ENCODE measurements at regions not wholly inside any gene's neighbourhood (a gene's known extent, or its start where the extent isn't known, plus 50 kb on each side); places are given as distances from the start of the nearest gene placed in this dataset.

DNA sequence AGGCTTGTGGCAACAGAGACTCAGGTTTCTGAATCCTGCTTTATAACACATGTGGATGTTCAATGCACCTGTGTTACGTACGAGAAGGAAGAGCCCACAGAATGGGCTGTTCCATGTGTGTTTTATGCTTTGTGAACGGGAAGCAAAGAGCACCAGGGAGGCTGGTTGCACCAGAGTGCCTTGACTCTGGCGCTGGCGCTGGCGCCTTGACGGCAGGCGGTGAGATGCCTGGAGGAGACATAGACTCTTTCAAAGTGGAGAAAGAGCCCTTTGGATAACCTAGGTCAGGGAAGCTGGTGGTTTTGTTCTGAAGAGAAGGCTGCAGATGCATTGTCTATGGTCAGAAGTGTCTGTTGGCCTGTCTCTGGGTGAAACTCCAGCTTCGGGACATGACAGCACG lies 80.2 kb upstream of the APCDD1 start:
- no peak for DNase-seq (ENCODE audit: low spot score)
- FAIRE-seq: no peak

DNA sequence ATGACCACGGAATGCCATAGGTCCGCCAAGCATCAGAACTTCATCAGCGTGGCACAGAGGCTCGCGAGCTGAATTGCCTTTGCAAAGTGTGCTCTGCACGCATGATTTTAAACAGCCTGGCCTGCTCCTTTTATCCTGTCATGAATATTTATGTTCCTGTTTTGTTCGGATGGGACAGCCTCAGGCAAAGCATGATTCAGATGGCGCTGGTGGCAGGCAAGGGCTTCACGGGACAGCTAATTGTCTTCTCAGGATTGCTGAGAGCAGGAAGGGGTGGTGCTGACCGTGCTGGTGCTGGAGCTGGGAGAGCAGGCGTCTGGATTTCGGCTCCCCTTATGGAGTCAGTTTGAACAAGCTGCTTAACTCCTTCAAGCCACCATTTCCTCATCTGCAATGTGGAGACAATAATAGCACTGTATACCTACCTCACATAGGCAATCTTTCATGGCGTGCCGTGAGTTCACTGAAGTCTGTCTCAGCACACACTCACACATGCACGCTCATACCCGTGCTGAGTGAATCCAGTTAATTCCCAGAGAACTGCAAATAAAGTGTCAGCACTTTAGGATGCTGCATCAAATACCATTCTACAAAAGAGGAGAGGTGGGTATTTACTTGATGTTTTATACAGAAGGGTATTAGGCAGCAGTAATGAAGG lies 79.7 kb upstream of the APCDD1 start:
- FAIRE-seq (no peak), DNase-seq (ENCODE audit: low spot score) (no peak)

DNA sequence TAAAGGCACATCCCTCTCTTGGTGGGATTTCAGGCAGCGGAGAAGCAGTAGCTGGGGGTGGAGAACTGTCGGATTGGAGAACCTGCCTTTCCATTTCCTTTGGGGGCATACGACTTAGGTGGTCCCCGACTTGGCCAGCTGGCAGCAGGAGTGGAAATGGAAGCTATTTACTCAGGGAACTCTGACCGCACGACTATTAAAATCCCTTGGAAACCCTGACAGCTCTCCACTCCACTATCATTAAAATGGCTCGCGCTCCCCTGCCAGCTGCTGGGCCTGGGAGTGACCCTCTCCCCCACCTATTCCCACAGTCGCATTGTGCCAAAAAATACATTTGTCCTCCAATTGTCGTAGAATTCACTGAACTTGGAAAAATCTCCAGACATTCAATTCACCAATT lies 77.7 kb upstream of the APCDD1 start:
- no peak for FAIRE-seq
- no peak for DNase-seq (ENCODE audit: low spot score)

DNA sequence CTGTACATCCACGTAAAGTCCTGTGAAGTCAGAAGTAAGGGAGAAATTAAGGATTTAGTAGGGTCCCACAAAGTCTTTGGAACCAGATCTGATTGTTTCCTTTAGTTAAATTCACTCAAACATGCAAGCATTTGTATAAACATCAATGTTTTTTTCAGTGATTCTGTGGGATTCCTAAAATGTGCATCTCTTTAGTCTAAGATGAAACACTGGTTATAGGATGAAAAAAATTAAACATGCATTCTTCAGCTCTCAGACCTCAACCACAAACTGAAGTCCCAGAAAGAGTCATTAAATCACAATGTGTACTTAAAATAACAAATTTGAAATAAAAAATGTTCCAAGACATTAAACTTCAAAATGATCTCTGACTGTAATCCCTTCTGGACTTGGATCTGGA lies 76.5 kb upstream of the APCDD1 start:
- FAIRE-seq (no peak), DNase-seq (ENCODE audit: low spot score) (no peak)

DNA sequence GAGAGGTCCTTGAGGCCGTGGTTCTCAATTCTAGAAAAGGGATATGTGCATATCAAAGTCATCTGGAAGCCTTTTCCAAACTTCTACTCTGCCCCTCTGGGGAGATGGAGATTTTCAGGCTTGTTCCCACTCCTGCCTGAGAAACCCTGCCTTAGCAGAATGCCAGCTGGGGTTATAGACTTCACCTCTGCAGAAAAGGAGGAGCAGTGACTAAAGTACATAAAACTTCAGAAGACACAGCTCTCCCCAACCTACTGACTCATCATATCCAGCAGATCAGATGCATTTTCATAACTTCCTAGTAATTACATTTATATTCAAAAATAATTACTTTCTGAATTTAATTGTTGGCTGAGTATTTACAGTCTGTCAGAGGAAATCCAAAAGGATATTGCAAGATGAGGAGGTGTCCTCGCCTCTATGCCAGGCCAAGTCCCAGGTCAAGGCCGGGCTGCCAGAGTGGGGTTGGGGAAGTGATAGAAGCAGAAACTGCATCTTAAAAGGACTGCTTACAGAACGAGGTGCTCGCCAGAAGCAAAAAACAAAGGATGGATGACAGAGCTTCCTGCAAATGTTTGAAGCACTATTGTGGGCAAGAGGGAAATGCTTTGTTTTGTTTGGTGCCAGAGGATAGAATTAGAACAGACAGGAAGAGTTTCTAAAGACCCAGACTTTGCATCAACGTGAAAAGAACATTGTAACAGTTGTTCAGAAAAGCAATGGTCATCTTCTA lies 75.6 kb upstream of the APCDD1 start:
- no peak for DNase-seq (ENCODE audit: low spot score)

GRCh38 chr18:10379522-10379921 lies 74.9 kb upstream of the APCDD1 start:
- FAIRE-seq: no peak

More for the DNA sequence above, 75.6 kb upstream of the APCDD1 start:
- no peak for FAIRE-seq

GRCh38 chr18:10381516-10381915 lies 72.9 kb upstream of the APCDD1 start:
- FAIRE-seq (no peak), DNase-seq (ENCODE audit: low spot score) (no peak)

More at GRCh38 chr18:10379522-10379921, 74.9 kb upstream of the APCDD1 start:
- no peak for DNase-seq (ENCODE audit: low spot score)

DNA sequence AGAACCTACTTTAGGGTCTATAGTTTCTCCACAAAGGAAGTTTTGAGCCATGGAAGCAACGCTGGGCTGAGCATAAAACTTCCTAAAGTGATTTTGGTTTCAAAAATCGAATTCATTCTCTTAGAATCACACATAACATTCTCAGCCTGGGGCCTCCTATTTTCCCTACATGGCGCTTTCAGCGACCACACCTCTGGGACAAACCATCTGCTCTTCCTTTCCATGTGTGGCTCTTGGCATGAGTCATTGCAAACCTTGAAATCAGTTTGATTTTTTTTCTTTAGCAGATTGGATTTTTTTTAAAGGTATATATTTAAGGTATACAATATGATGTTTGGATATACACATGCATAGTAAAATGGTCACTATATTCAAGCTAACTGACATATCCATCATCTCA lies 72.5 kb upstream of the APCDD1 start:
- FAIRE-seq (no peak), DNase-seq (ENCODE audit: low spot score) (no peak)

GRCh38 chr18:10386049-10386448 lies 68.4 kb upstream of the APCDD1 start:
- FAIRE-seq (no peak), DNase-seq (ENCODE audit: low spot score) (no peak)

- DNase-seq (ENCODE audit: low spot score): no peak
- no peak for FAIRE-seq
These were observed 67.5 kb upstream of the APCDD1 start for GRCh38 chr18:10386956-10387355.

- FAIRE-seq: no peak
- no peak for DNase-seq (ENCODE audit: low spot score)
These were observed 67.0 kb upstream of the APCDD1 start for GRCh38 chr18:10387399-10387798.

DNA sequence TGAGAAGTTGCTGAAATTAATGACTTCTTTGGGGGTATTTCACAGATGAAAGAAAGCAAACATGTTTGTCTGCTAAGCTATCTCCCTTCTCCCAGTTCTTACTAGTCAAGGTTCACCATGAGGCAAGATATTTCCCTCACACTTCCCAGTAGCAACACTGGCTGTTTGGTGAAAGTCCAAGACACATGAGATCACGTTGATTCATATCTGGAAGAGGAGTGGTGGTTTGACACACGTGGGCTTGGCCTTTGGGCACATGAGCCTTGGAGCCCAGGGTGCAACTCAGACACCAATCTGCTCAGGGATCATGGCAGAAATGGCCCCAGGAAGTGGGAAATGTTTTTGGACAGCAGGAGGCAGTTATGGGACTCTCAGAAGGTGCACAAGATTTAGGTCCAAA lies 66.1 kb upstream of the APCDD1 start:
- peak; percentile 37 for FAIRE-seq
- DNase-seq (ENCODE audit: low spot score): no peak

GRCh38 chr18:10391506-10391905 lies 62.9 kb upstream of the APCDD1 start:
- DNase-seq (ENCODE audit: low spot score) (no peak), FAIRE-seq (no peak)

GRCh38 chr18:10397004-10397403 lies 57.4 kb upstream of the APCDD1 start:
- no peak for FAIRE-seq
- no peak for DNase-seq (ENCODE audit: low spot score)

DNA sequence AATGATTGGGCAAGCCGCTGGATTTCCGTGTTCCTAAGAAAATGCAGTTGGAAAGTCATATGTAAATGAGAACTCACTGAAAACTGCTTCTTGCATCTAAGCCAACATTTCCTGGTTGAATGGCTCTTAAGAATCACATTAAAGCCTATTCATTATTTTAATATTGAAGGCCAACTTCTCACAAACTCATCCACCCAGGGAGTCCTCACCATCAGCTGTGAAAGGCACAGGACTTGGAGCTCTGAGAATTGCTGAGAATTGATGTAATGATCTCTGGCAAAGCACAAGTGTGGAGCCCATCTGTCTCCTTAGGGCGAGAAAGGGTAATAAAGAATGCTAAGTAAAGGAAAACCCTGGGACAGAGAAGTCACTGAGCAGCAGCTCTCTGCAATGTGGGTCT lies 55.9 kb upstream of the APCDD1 start:
- FAIRE-seq (no peak), DNase-seq (ENCODE audit: low spot score) (no peak)

GRCh38 chr18:10399465-10399864 lies 55.0 kb upstream of the APCDD1 start:
- DNase-seq (ENCODE audit: low spot score): no peak
- FAIRE-seq: no peak

DNA sequence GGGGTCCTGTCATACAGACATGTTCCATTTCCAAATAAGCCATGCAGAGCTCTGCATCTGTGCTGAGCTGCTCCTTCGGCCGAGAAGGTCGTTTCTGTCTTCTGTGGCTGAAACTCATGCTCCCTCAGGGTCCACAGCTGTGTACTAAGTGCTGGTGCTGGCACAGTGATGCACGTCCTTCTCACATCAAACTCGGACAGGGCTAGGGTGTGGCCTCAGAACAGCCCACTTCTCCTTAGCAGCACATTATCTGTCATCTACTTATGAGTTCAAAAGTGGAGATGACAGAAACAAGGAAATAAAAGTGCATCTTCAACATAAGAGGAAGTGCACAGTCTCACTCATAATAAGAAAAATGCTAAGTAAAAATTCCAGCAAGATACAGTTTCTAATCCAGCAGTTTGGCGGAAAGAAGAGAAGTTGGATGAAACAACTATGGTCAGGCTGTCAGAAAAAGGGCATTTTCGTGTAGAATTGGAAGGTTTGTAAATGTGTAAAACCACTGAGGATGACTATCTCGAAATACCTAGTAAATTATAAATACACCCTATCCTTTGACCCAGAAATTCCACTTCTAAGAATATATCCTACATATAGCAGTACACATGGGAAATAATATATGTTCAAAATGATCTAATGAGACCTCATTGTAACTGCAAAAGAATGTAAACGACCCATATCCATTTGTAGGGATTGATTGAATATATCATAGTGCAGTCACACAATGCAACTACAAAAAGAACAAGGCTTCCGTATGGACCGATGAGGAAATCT lies 53.7 kb upstream of the APCDD1 start:
- DNase-seq (ENCODE audit: low spot score) (no peak), FAIRE-seq (peak; percentile 81)

GRCh38 chr18:10401521-10401920 lies 52.9 kb upstream of the APCDD1 start:
- FAIRE-seq (no peak), DNase-seq (ENCODE audit: low spot score) (no peak)

DNA sequence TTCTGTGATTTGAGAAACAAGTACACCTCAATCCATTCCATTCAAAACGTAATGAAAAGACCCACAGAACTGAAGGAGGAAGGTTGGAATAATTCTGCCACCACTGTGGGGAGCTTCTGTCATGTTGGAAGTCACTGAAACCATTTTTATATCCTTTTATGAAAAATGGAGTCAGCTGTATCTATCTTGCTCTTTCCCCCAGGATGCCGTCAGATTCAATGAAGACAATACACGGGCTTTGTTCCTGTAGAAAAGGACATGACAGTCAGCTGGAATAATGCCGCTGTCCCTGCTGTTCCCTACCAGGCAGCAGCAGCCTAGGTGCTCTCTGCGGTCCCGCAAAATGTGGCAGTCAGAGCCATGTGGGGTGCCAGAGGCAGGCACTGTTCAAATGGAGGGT lies 52.5 kb upstream of the APCDD1 start:
- DNase-seq (ENCODE audit: low spot score) (no peak), FAIRE-seq (no peak)

GRCh38 chr18:10402871-10403559 lies 51.4 kb upstream of the APCDD1 start:
- DNase-seq (ENCODE audit: low spot score) (no peak), FAIRE-seq (no peak)

DNA sequence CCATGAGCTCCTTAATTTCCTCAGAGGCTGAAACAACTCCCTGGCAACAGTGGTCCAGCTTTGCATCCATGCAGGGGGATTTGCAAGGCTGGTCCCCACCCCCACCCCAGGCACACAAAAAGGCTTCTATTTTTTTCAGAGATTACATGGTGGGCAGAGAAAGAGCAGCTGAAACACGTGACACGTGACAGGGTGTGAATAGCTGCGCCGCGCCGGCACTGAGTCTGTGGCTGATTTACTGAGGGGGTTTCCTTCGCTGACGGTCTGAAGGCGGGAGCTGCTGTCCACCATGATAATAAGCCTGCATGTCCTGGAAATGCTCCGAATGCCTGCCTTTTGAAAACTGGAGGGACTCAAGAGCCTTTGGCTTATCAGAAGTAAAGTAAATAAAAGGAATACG lies 50.7 kb upstream of the APCDD1 start:
- DNase-seq (ENCODE audit: low spot score) (no peak), FAIRE-seq (no peak)

DNA sequence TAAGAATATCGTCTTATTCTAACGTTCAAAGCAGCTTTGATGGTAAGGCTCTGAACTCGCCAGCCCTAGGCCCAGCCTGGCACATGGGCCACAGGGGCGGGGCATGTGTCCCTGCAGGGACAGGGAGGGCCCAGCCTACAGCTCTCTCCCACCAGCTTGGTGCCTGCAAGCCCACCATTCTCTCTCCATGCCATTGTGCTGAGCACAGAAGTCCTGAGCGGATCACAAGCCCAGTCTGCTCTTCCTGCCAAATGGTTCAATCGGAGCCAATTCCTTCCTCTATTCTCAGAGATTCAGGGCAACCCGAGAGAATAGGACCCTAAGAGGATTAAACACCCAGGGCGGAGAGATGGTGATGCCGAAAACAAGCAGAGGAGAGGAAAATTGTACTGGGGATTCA lies 50.3 kb upstream of the APCDD1 start:
- DNase-seq (ENCODE audit: low spot score) (no peak), FAIRE-seq (no peak)

All from urothelium cell line (cell line).